ENCODE measurements at regions not wholly inside any gene's neighbourhood (a gene's known extent, or its start where the extent isn't known, plus 50 kb on each side); places are given as distances from the start of the nearest gene placed in this dataset.

DNA sequence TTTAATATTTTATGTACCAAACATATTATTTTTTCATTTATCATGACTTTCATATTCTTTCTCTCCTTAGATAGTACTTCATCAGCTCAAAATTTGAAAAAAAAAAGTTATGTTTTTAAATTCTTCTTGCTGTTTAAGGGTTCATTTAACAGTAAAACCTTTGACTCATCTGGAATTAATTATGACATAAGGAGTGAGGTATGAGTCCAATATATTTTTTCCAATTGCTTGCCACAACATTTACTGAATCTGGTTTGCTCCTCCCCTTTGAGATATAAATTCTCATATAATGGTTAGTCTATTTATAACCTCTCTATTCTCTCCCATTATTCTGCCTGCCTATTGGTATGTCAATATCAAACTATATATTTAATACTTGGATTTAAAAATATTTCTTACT is 387.8 kb downstream of the TUSC7 start:
- H3K27ac ChIP-seq, result no peak overlapping the region
- no peak overlapping the region for H3K4me3 ChIP-seq
- no peak for TF ChIP-seq CTCF (IDR thresholded peaks at IDR 0.05)
- DNase-seq (ENCODE audit: low spot score), result no peak

DNA sequence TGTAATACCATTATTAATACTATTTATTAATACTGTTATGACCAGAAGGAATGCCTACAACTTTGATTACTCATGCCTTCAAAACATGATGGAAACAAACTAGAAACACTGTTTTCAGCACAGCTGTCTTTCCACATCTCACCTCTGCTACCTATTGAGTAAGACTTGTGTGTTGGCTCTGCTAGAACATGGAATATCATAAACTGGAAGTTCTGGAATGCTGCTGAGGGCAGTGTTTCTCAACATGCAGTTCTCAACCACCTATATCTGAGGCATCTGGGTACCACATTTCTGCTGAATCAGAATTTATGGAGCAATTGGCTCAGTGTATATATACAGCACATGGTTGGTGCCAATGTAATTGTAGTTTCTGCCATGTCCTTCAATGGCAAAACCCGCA is 392.1 kb downstream of the TUSC7 start:
- no peak for TF ChIP-seq CTCF (IDR thresholded peaks at IDR 0.05)
- H3K4me3 ChIP-seq, result no peak overlapping the region
- no peak overlapping the region for H3K27ac ChIP-seq
- no peak for DNase-seq (ENCODE audit: low spot score)

GRCh38 chr3:117102426-117102825 is 392.8 kb downstream of the TUSC7 start:
- Histone ChIP-seq H3K4me3 (no peak overlapping the region), H3K27ac (no peak overlapping the region)
- no peak for TF ChIP-seq CTCF (IDR thresholded peaks at IDR 0.05)
- no peak for DNase-seq (ENCODE audit: low spot score)

- no peak for DNase-seq (ENCODE audit: low spot score)
- H3K4me3 ChIP-seq, result no peak overlapping the region
- H3K27ac ChIP-seq, result no peak overlapping the region
- TF ChIP-seq CTCF (IDR thresholded peaks at IDR 0.05), result no peak
Observed at GRCh38 chr3:117103675-117104074, 394.1 kb downstream of the TUSC7 start.

DNA sequence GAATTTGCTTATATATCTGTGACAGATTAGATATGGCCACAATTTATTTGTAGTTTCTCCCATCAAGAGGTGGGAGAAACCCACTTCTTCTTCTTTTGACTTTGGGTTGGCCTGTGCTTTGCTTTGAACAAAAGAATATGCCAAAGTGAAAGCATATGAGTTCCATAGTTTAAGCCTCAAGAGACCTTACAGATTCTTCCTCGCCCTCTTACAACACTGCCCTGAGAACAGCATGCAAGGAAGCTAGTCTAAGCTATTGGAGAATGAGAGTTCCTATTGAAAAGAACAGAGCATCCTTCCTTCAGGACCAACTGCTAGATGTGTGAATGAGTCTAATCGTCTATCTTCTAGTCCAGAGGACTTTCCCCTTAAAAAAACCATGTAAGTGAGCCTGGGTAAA is 394.8 kb downstream of the TUSC7 start:
- H3K27ac ChIP-seq, result no peak overlapping the region
- H3K4me3 ChIP-seq, result no peak overlapping the region
- no peak for TF ChIP-seq CTCF (IDR thresholded peaks at IDR 0.05)
- DNase-seq (ENCODE audit: low spot score), result no peak

GRCh38 chr3:117104792-117105191 is 395.2 kb downstream of the TUSC7 start:
- TF ChIP-seq CTCF (IDR thresholded peaks at IDR 0.05), result no peak
- DNase-seq (ENCODE audit: low spot score), result no peak
- H3K27ac ChIP-seq, result no peak overlapping the region
- H3K4me3 ChIP-seq, result no peak overlapping the region

GRCh38 chr3:117105686-117106085 is 396.1 kb downstream of the TUSC7 start:
- no peak overlapping the region for H3K27ac ChIP-seq
- DNase-seq (ENCODE audit: low spot score), result no peak
- no peak overlapping the region for H3K4me3 ChIP-seq
- TF ChIP-seq CTCF (IDR thresholded peaks at IDR 0.05), result no peak

Measured in coronary artery (tissue), 2 donors.